HG02840 (cell line): ENCODE measurements at regions not wholly inside any gene's neighbourhood (a gene's known extent, or its start where the extent isn't known, plus 50 kb on each side); places are given as distances from the start of the nearest gene placed in this dataset.
A peak's percentile ranks its signal among the peaks of the same experiment; 100 is the strongest.
"Not testable (repeated sequence)": the region's sequence is repeated elsewhere in the genome, so short reads cannot be mapped to it uniquely, and the experiment has no call there.

Source experiments
- ATAC-seq: cut with Tn5 transposase; IDR thresholded peaks from one replicate; pipeline ENCODE4 v1.9.1; 2021; ENCODE audit warnings: mild to moderate bottlenecking, moderate library complexity, moderate number of reproducible peaks; ENCODE audit not compliant: unreplicated experiment, low FRiP score

- no peak for ATAC-seq
These were observed 146.5 kb upstream of the RAG2 start for GRCh38 chr11:36744375-36745168.

- ATAC-seq: peak; percentile 59
These were observed 145.0 kb upstream of the RAG2 start for GRCh38 chr11:36743039-36743438.

- no peak for ATAC-seq
These were observed 143.5 kb upstream of the RAG2 start for GRCh38 chr11:36741515-36741914.

GRCh38 chr11:36738292-36738861, 140.3 kb upstream of the RAG2 start:
- ATAC-seq: no peak

GRCh38 chr11:36736103-36736502, 138.1 kb upstream of the RAG2 start:
- ATAC-seq: no peak

- not testable (repeated sequence) for ATAC-seq
These were observed 135.7 kb upstream of the RAG2 start for GRCh38 chr11:36733721-36734120.

- no peak for ATAC-seq
These were observed 132.7 kb upstream of the RAG2 start for GRCh38 chr11:36730761-36731160.

- ATAC-seq: no peak
These were observed 131.8 kb upstream of the RAG2 start for GRCh38 chr11:36729825-36730224.

- ATAC-seq: no peak
These were observed 128.4 kb upstream of the RAG2 start for GRCh38 chr11:36726420-36726819.

GRCh38 chr11:36724742-36725385, 126.8 kb upstream of the RAG2 start:
- peak; percentile 81 for ATAC-seq

GRCh38 chr11:36722421-36722820, 124.4 kb upstream of the RAG2 start:
- ATAC-seq: no peak

GRCh38 chr11:36719358-36720107, 121.5 kb upstream of the RAG2 start:
- ATAC-seq: no peak

- ATAC-seq: no peak
These were observed 120.4 kb upstream of the RAG2 start for GRCh38 chr11:36718451-36718850.

GRCh38 chr11:36713715-36714114, 115.7 kb upstream of the RAG2 start:
- ATAC-seq: no peak

- ATAC-seq: no peak
These were observed 113.2 kb upstream of the RAG2 start for GRCh38 chr11:36711104-36711825.
